ENCODE measurements at regions not wholly inside any gene's neighbourhood (a gene's known extent, or its start where the extent isn't known, plus 50 kb on each side); places are given as distances from the start of the nearest gene placed in this dataset.
A peak's percentile ranks its signal among the peaks of the same experiment; 100 is the strongest.

GRCh38 chr9:12566404-12567090 is 126.6 kb upstream of the TYRP1 start (continued):
- TF ChIP-seq PBX3 (IDR thresholded peaks at IDR 0.05) (no peak), ZSCAN20 (CRISPR knock-in tag; IDR thresholded peaks at IDR 0.05) (no peak)

GRCh38 chr9:12584656-12585522 is 108.3 kb upstream of the TYRP1 start:
- Histone ChIP-seq H3K9me3 (no peaks in the 10 kb centered on the region), H3K4me2 (no peak overlapping the region), H3K4me3 (no peak overlapping the region), H3K4me1 (no peaks in the 10 kb centered on the region), H3K27ac (no peak overlapping the region)
- ATAC-seq (no peak), FAIRE-seq (no peak), DNase-seq (ENCODE audit: low read depth in 1 of 2, low spot score in 1 of 2) (no peak)
- CTCF ChIA-PET, result no interaction called here
- WGBS (ENCODE audit: missing lambda C conversion rate), result 30% methylated on average over 3 of the region's 3 CpGs
- POLR2A ChIA-PET, result no interaction called here
- no peak for TF ChIP-seq TFCP2L1 (CRISPR knock-in tag; IDR thresholded peaks at IDR 0.05)
- no peak for TF ChIP-seq SMC3 (IDR thresholded peaks at IDR 0.05)
- no peak for TF ChIP-seq ZFP36 (IDR thresholded peaks at IDR 0.05; ENCODE audit: borderline replicate concordance, partially characterized antibody)
- no peak for TF ChIP-seq JUNB (IDR thresholded peaks at IDR 0.05)

GRCh38 chr9:12595400-12595799 is 97.8 kb upstream of the TYRP1 start:
- TF ChIP-seq RNF2 (IDR thresholded peaks at IDR 0.05; ENCODE audit: borderline replicate concordance, low read depth) (no peak), ESRRA (IDR thresholded peaks at IDR 0.05; ENCODE audit: borderline replicate concordance, low read length) (no peak), CBX8 (IDR thresholded peaks at IDR 0.05) (no peak), POLR2AphosphoS2 (conservative IDR thresholded peaks at IDR 0.05; ENCODE audit: low read length) (no peak), ZFP36 (IDR thresholded peaks at IDR 0.05; ENCODE audit: borderline replicate concordance, partially characterized antibody) (no peak), USF2 (IDR thresholded peaks at IDR 0.05) (no peak), FOSB (CRISPR knock-in tag; IDR thresholded peaks at IDR 0.05) (no peak), MAZ (IDR thresholded peaks at IDR 0.05; ENCODE audit: borderline replicate concordance, low read depth, low read length) (no peak), SREBF2 (IDR thresholded peaks at IDR 0.05) (no peak)
- H3K9me3 ChIP-seq, result no peaks in the 10 kb centered on the region
- H3K4me3 ChIP-seq, result no peak overlapping the region
- H3K4me2 ChIP-seq, result no peak overlapping the region
- no peaks in the 10 kb centered on the region for H3K4me1 ChIP-seq
- ChIA-PET POLR2A (no interaction called here), CTCF (no interaction called here)
- FAIRE-seq (no peak), ATAC-seq (no peak), DNase-seq (ENCODE audit: low read depth in 1 of 2, low spot score in 1 of 2) (no peak)
- WGBS (ENCODE audit: missing lambda C conversion rate), result 0% methylated on average over 3 of the region's 3 CpGs
- no peak overlapping the region for H3K27ac ChIP-seq

GRCh38 chr9:12604164-12604821 is 88.9 kb upstream of the TYRP1 start:
- Histone ChIP-seq H3K4me3 (no peak overlapping the region), H3K4me2 (no peak overlapping the region), H3K9me3 (no peaks in the 10 kb centered on the region), H3K27ac (no peak overlapping the region), H3K4me1 (no peaks in the 10 kb centered on the region)
- ChIA-PET CTCF (no interaction called here), POLR2A (no interaction called here)
- DNase-seq (ENCODE audit: low read depth in 1 of 2, low spot score in 1 of 2) (peak in 1 of 2 experiments; percentile 5), ATAC-seq (no peak), FAIRE-seq (no peak)
- 1% methylated on average over 2 of the region's 2 CpGs for WGBS (ENCODE audit: missing lambda C conversion rate)
- TF ChIP-seq FOSL2 (IDR thresholded peaks at IDR 0.05), result 0 out of 2 replicates have a peak, but pooled peaks have one; percentile 8
- peak; percentile 75; the same call in 1 of the 2 replicates for TF ChIP-seq FOSL2 (CRISPR knock-in tag; IDR thresholded peaks at IDR 0.05)
- TF ChIP-seq FOXS1 (CRISPR knock-in tag; IDR thresholded peaks at IDR 0.05), result no peak
- no peak for TF ChIP-seq JUN (IDR thresholded peaks at IDR 0.05)
- TF ChIP-seq NR3C1 (IDR thresholded peaks at IDR 0.05), result no peak

All from A549 (cell line).